GM12891 (cell line): ENCODE measurements at regions not wholly inside any gene's neighbourhood (a gene's known extent, or its start where the extent isn't known, plus 50 kb on each side); places are given as distances from the start of the nearest gene placed in this dataset.

Experiments
- POLR2A ChIP-seq: IDR thresholded peaks from 2 replicates; pipeline ENCODE4 v1.6.1; 2011; ENCODE audit warnings: low read depth, low read length, control low read depth
- POLR2AphosphoS5 ChIP-seq: IDR thresholded peaks from 2 replicates; pipeline ENCODE4 v1.6.1; 2011; ENCODE audit warnings: low read depth, low read length, control low read depth
- TAF1 ChIP-seq: IDR thresholded peaks from 2 replicates; pipeline ENCODE4 v1.6.1; 2011; ENCODE audit warnings: low read depth, low read length, control low read depth

DNA sequence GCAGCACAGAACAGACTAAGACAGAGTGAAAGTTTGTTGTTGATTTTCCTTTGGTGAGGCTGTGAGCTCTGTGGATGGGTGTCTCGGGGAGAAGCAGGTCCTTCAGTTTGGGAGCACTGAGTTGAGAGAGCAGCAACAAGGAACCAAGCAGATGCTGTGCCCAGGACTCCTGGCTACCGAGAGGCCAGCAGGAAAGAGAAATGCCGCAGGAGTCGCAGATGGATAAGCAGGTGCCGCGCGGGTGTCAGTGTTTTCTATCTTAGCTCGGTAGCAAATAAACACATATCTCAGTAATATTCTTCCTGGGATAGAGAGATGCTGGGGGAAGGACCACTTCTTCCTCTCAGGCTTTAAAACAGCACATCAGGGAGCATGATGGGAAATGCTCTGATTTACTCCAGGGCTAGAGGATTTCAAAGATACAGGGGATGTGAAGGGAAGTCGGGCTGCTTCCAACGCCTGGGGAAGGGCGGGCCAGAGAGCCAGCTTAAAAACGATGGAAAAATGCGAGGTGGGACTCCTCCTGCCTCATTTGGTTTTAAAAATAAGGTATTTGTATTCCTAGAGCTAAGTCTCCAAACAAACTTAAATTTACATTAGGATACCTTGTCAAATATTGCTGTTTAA lies 470.7 kb upstream of the B3GAT1 start:
- no peak for TF ChIP-seq POLR2AphosphoS5
- no peak for TF ChIP-seq POLR2A
- TF ChIP-seq TAF1: no peak
